ENCODE measurements at regions not wholly inside any gene's neighbourhood (a gene's known extent, or its start where the extent isn't known, plus 50 kb on each side); places are given as distances from the start of the nearest gene placed in this dataset.

GRCh38 chr2:198700319-198700718 is 757.4 kb downstream of the SATB2 start:
- TF ChIP-seq, protein P1, sequence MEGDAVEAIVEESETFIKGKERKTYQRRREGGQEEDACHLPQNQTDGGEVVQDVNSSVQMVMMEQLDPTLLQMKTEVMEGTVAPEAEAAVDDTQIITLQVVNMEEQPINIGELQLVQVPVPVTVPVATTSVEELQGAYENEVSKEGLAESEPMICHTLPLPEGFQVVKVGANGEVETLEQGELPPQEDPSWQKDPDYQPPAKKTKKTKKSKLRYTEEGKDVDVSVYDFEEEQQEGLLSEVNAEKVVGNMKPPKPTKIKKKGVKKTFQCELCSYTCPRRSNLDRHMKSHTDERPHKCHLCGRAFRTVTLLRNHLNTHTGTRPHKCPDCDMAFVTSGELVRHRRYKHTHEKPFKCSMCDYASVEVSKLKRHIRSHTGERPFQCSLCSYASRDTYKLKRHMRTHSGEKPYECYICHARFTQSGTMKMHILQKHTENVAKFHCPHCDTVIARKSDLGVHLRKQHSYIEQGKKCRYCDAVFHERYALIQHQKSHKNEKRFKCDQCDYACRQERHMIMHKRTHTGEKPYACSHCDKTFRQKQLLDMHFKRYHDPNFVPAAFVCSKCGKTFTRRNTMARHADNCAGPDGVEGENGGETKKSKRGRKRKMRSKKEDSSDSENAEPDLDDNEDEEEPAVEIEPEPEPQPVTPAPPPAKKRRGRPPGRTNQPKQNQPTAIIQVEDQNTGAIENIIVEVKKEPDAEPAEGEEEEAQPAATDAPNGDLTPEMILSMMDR (IDR thresholded peaks at IDR 0.05) = no peak
- TF ChIP-seq ESRRA (CRISPR knock-in tag; IDR thresholded peaks at IDR 0.05; ENCODE audit: borderline replicate concordance) = no peak

Measured in WTC11 (cell line).